ENCODE measurements at regions not wholly inside any gene's neighbourhood (a gene's known extent, or its start where the extent isn't known, plus 50 kb on each side); places are given as distances from the start of the nearest gene placed in this dataset.

GRCh38 chr21:28106370-28106890 is 886.2 kb downstream of the LTN1 start:
- TF ChIP-seq CTCF (IDR thresholded peaks at IDR 0.05) (no peak), SIN3A (IDR thresholded peaks at IDR 0.05; ENCODE audit: borderline replicate concordance, insufficient read depth, low read depth, low read length) (no peak), POLR2AphosphoS5 (IDR thresholded peaks at IDR 0.05; ENCODE audit: low read depth, low read length) (no peak), REST (IDR thresholded peaks at IDR 0.05; ENCODE audit: insufficient read depth in 1 of 2, low read depth in 2 of 2, low read length in 1 of 2) (no peak)
